HCT116 (cell line): ENCODE measurements at regions not wholly inside any gene's neighbourhood (a gene's known extent, or its start where the extent isn't known, plus 50 kb on each side); places are given as distances from the start of the nearest gene placed in this dataset.
A peak's percentile ranks its signal among the peaks of the same experiment; 100 is the strongest.

Experiments
- ATAC-seq: fragments of 200-7000 bp; cut with Tn5 transposase; 2 replicates; pipeline ENCODE4 v1.9.1; 2020; ENCODE audit warnings: mild to moderate bottlenecking, moderate library complexity
- BruUV-seq: library from RNA; stranded (reverse); fragments of 400-500 nt; replicated peaks from 2 replicates; lab custom pipeline; 2021; lab: Mats Ljungman, UMichigan
- CTCF ChIA-PET: fragments of 300-600 bp; sonication (Branson Sonifier 250); formaldehyde crosslinking; loops from one replicate; lab custom pipeline; 2021; ENCODE audit warnings: antibody characterized with exemption; lab: Charles Lee
- POLR2A ChIA-PET: fragments of 300-600, 350-600 bp; sonication (Branson Sonifier 250); formaldehyde crosslinking; loops from one replicate; lab custom pipeline; 2021; ENCODE audit warnings: antibody characterized with exemption; lab: Charles Lee
- RAD21 ChIA-PET, 2 experiments: fragments of 300-600 bp; sonication (Branson Sonifier 250); formaldehyde crosslinking; loops; one replicate each; lab custom pipeline; 2023; ENCODE audit warnings: low total read pairs in 2 of 2; ENCODE audit not compliant: uncharacterized antibody in 2 of 2, unreplicated experiment in 2 of 2, low non-redundant PET in 1 of 2; lab: Charles Lee
- DNase-seq: peaks from one replicate; pipeline ENCODE4 v3.0.0-alpha.2; 2010; ENCODE audit warnings: low read depth, low spot score
- H2AFZ ChIP-seq: fragments of 200-600 bp; shearing (Covaris generic), sonication (generic); 2 replicates; pipeline ENCODE4 v1.6.1; 2017; ENCODE audit warnings: low read depth, mixed run types, mixed read lengths, antibody characterized with exemption, low read length; ENCODE audit not compliant: poor library complexity, severe bottlenecking
- H3K27ac ChIP-seq: 2 replicates; pipeline ENCODE4 v1.5.1; 2012; ENCODE audit warnings: low read depth, low read length
- H3K27me3 ChIP-seq: fragments of 200-600 bp; sonication (generic); 2 replicates; pipeline ENCODE4 v1.6.1; 2016; ENCODE audit warnings: mixed run types, low read length, mixed read lengths; ENCODE audit not compliant: insufficient read depth
- H3K36me3 ChIP-seq, 2 experiments: fragments of 200-500 bp in 1 of 2; fragments of 200-600 bp in 1 of 2; sonication (Bioruptor generic) in 1 of 2; sonication (generic) in 1 of 2; 2 replicates each; pipeline versions ENCODE4 v1.5.1 to v1.6.1; 2014 to 2016; ENCODE audit warnings: low read length in 2 of 2, inconsistent platforms in 1 of 2, mixed read lengths in 1 of 2, mixed run types in 1 of 2; ENCODE audit not compliant: insufficient read depth in 2 of 2, control insufficient read depth in 1 of 2
- H3K4me1 ChIP-seq, 2 experiments: fragments of 200-600 bp in 1 of 2; sonication (generic) in 1 of 2; 2 replicates each; pipeline versions ENCODE4 v1.5.1 to v1.6.1; 2012 to 2017; ENCODE audit warnings: low read length in 2 of 2, inconsistent platforms in 1 of 2, mild to moderate bottlenecking in 1 of 2, mixed read lengths in 1 of 2, mixed run types in 1 of 2, moderate library complexity in 1 of 2; ENCODE audit not compliant: insufficient read depth in 2 of 2, control insufficient read depth in 1 of 2
- H3K4me2 ChIP-seq: fragments of 200-600 bp; sonication (generic); 2 replicates; pipeline ENCODE4 v1.6.1; 2017; ENCODE audit warnings: mixed run types, low read length, mixed read lengths
- H3K4me3 ChIP-seq, 2 experiments: fragments of 200-600 bp in 1 of 2; sonication (generic) in 1 of 2; replicated peaks in 1 of 2; 2 replicates each; pipeline ENCODE4 v1.5.1; 2011 to 2016; ENCODE audit warnings: low read length in 2 of 2, control low read depth in 1 of 2, low read depth in 1 of 2, mild to moderate bottlenecking in 1 of 2, mixed read lengths in 1 of 2, mixed run types in 1 of 2
- H3K79me2 ChIP-seq: fragments of 200-600 bp; sonication (generic); 2 replicates; pipeline ENCODE4 v1.6.1; 2017; ENCODE audit warnings: mild to moderate bottlenecking, mixed run types, low read length, moderate library complexity, mixed read lengths; ENCODE audit not compliant: insufficient read depth
- H3K9ac ChIP-seq: fragments of 200-600 bp; sonication (generic); 2 replicates; pipeline ENCODE4 v1.6.1; 2016; ENCODE audit warnings: low read length, mixed read lengths
- H3K9me2 ChIP-seq: fragments of 200-600 bp; sonication (generic), shearing (Covaris generic); 2 replicates; pipeline ENCODE4 v1.6.1; 2017; ENCODE audit warnings: mixed run types, mild to moderate bottlenecking, moderate library complexity; ENCODE audit not compliant: insufficient read depth
- H3K9me3 ChIP-seq, 2 experiments: fragments of 200-500 bp in 1 of 2; fragments of 200-600 bp in 1 of 2; sonication (Bioruptor generic) in 1 of 2; sonication (generic) in 1 of 2; 2 replicates each; pipeline ENCODE4 v1.6.1; 2014 to 2017; ENCODE audit warnings: low read length in 2 of 2, mixed read lengths in 2 of 2, inconsistent platforms in 1 of 2, low read depth in 1 of 2, mild to moderate bottlenecking in 1 of 2, mixed run types in 1 of 2, moderate library complexity in 1 of 2; ENCODE audit not compliant: control insufficient read depth in 1 of 2, insufficient read depth in 1 of 2
- H4K20me1 ChIP-seq: fragments of 200-600 bp; sonication (generic), shearing (Covaris generic); 2 replicates; pipeline ENCODE4 v1.6.1; 2017; ENCODE audit warnings: mixed run types, mild to moderate bottlenecking, moderate library complexity; ENCODE audit not compliant: insufficient read depth
- RAD21 ChIP-seq: IDR thresholded peaks from 2 replicates; pipeline ENCODE4 v1.6.1; 2012; ENCODE audit warnings: low read depth, mild to moderate bottlenecking
- intact Hi-C: fragments of 100-400 bp; cut with micrococcal nuclease; formaldehyde crosslinking; loops from 2 replicates; pipeline ENCODE4 v1.10.0; 2022
- TF ChIP-seq, protein P1 (sequence below): IDR thresholded peaks from 2 replicates; pipeline ENCODE4 v1.6.1; 2012
- TF ChIP-seq, protein P2 (sequence below), 3 experiments: fragments of 200-600 bp in 1 of 3; sonication (generic) in 1 of 3; IDR thresholded peaks in 2 of 3; conservative IDR thresholded peaks in 1 of 3; 2 replicates each; pipeline ENCODE4 v1.5.1; 2012 to 2017; ENCODE audit warnings: low read depth in 2 of 3, low read length in 2 of 3, antibody characterized with exemption in 1 of 3, borderline replicate concordance in 1 of 3, control low read depth in 1 of 3, mild to moderate bottlenecking in 1 of 3, mixed read lengths in 1 of 3, mixed run types in 1 of 3, moderate library complexity in 1 of 3; ENCODE audit not compliant: insufficient read depth in 1 of 3

DNA sequence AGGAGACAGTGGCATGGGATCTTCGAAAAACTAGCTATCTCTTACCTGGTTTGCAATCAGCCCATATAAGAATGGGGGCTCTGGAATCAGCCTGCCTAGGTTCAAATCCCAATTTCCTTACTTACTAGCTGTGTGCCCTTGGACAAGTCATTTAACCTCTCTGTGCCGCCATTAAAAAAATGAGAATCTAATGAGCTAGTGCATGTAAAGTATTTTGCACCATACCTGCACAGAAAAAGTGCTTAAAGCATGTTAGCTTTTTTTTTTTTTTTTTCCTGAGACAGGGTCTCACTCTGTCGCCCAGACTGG, 181.8 kb downstream of the SHQ1 start:
- BruUV-seq: no TSS peak
- Histone ChIP-seq H3K9me3 (no peaks in the 10 kb centered on the region), H3K79me2 (no peaks in the 10 kb centered on the region), H3K27me3 (no peaks in the 10 kb centered on the region), H3K4me2 (no peak overlapping the region), H3K9me2 (no peaks in the 10 kb centered on the region), H3K4me1 (peaks cover 3% of the 10 kb centered on the region in 2 experiments), H2AFZ (no peak overlapping the region), H3K36me3 (no peaks in the 10 kb centered on the region), H3K27ac (no peak overlapping the region), H4K20me1 (no peaks in the 10 kb centered on the region), H3K4me3 (no peak overlapping the region), H3K9ac (no peak overlapping the region)
- no peak for DNase-seq
- ChIA-PET POLR2A (no interaction called here), CTCF (interaction anchor here (0.7 to 2.3 kb wide), 11 partner anchors 8 to 419 kb away, joined by 3 to 20 read pairs (median 4); no protein-coding TSS in a partner anchor), RAD21 (no interaction called here)
- no peak; the same call in 1 of the 2 replicates for ATAC-seq
- TF ChIP-seq, protein P1, sequence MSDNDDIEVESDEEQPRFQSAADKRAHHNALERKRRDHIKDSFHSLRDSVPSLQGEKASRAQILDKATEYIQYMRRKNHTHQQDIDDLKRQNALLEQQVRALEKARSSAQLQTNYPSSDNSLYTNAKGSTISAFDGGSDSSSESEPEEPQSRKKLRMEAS: no peak
- intact Hi-C loops: loop anchor here (1.0 to 5.0 kb wide), 3 partner anchors 152 to 436 kb away; no protein-coding TSS in a partner anchor

DNA sequence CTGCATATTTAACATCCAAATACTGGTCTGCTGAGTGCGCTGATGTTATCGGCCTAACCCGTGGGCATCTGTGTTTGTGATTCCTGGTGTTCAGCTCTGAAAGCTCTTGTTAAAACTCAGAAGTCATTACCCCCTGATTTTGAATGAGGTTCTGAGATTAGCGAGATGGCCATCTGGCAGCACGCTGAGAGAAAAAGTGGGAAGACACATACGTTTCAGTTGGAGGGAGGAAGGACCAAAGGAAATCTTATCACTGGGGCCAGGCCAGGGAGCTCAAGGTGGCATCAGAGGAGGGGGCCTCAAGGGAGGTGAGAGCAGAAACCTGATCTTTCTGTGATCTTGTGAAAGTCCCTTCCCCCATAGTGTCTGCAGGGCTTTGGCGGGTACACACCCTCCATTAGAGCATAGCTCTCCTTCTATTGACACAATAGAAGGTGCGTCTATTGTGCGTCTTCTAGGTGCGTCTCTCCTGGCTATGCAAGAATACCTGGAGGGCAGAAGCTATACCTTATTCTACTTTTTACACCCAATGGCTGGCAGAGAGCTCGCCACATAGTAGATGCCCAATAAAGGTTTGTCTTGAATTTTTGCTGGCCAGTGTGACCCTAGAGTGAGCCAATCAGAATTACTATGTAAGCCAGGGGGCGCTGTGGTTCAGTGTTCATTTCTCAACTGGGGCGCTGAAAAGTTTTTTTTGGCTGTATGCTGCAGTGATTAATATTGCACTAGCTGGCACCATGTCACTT, 182.4 kb downstream of the SHQ1 start:
- H3K79me2 ChIP-seq: no peaks in the 10 kb centered on the region

More for the DNA sequence above, 182.4 kb downstream of the SHQ1 start:
- peaks cover 6 to 9% of the 10 kb centered on the region in 2 experiments for H3K4me1 ChIP-seq
- H2AFZ ChIP-seq: no peak overlapping the region
- H3K27ac ChIP-seq: no peak overlapping the region
- H3K9me3 ChIP-seq: no peaks in the 10 kb centered on the region
- intact Hi-C loops: loop anchor here (1.0 to 5.0 kb wide), 3 partner anchors 152 to 436 kb away; no protein-coding TSS in a partner anchor
- peak; percentile 77 for TF ChIP-seq RAD21
- TF ChIP-seq, protein P1: no peak
- TF ChIP-seq, protein P2, sequence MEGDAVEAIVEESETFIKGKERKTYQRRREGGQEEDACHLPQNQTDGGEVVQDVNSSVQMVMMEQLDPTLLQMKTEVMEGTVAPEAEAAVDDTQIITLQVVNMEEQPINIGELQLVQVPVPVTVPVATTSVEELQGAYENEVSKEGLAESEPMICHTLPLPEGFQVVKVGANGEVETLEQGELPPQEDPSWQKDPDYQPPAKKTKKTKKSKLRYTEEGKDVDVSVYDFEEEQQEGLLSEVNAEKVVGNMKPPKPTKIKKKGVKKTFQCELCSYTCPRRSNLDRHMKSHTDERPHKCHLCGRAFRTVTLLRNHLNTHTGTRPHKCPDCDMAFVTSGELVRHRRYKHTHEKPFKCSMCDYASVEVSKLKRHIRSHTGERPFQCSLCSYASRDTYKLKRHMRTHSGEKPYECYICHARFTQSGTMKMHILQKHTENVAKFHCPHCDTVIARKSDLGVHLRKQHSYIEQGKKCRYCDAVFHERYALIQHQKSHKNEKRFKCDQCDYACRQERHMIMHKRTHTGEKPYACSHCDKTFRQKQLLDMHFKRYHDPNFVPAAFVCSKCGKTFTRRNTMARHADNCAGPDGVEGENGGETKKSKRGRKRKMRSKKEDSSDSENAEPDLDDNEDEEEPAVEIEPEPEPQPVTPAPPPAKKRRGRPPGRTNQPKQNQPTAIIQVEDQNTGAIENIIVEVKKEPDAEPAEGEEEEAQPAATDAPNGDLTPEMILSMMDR (IDR thresholded peaks at IDR 0.05 in 2 of 3, conservative IDR thresholded peaks at IDR 0.05 in 1 of 3; ENCODE audit: borderline replicate concordance in 1 of 3, insufficient read depth in 1 of 3, low read depth in 2 of 3, low read length in 2 of 3): peak; percentile 57 to 76 (median 65); a peak in 5 of 6 replicates
- TF ChIP-seq, all 23 proteins: peak for 2
- ChIA-PET POLR2A (no interaction called here), CTCF (interaction anchor here (0.7 to 2.3 kb wide), 12 partner anchors 8 to 420 kb away, joined by 3 to 20 read pairs (median 4); no protein-coding TSS in a partner anchor), RAD21 (interaction anchor here (0.6 to 0.9 kb wide), 2 partner anchors 153 to 157 kb away, joined by 3 to 4 read pairs; no protein-coding TSS in a partner anchor)
- no peak overlapping the region for H3K9ac ChIP-seq
- H3K4me3 ChIP-seq: no peak overlapping the region
- H3K4me2 ChIP-seq: no peak overlapping the region
- no peaks in the 10 kb centered on the region for H3K27me3 ChIP-seq
- peak; percentile 85 for ATAC-seq
- no TSS peak for BruUV-seq
- no peak for DNase-seq
- no peaks in the 10 kb centered on the region for H3K9me2 ChIP-seq
- no peaks in the 10 kb centered on the region for H3K36me3 ChIP-seq
- no peaks in the 10 kb centered on the region for H4K20me1 ChIP-seq
